Stimulated activated CD4-positive, alpha-beta T cell treated with anti-CD3 and anti-CD28 coated beads, Interleukin-12 subunit alpha, Interleukin-12 subunit beta, amount 100 ng/mL, for 24 hours (primary cell): ENCODE measurements at regions not wholly inside any gene's neighbourhood (a gene's known extent, or its start where the extent isn't known, plus 50 kb on each side); places are given as distances from the start of the nearest gene placed in this dataset.

ENCODE experiments used
- DNase-seq, 2 experiments: peaks; one replicate each; pipeline ENCODE4 v3.0.0-alpha.2; 2020; ENCODE audit warnings: low read depth in 2 of 2

DNA sequence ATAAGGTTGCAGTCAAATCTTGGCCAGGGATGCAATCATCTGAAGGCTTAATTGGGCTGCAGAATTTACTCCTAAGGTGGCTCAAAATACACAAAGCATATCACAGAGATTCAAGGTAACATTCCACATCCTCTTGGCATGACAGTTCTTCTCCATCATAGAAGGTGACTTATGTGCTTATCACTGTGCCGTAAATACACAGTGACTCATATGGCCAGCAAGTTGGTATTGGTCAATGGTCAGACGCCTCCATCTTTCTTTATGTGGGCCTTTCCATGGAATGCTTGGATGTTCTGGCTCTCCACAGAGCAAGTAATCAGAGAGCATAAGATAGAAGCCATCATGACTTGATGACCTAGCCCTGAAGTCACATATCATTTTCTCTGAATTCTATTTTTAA lies 168.8 kb upstream of the ST8SIA2 start:
- DNase-seq, result no peak

- DNase-seq, result no peak
These were observed 167.6 kb upstream of the ST8SIA2 start for GRCh38 chr15:92226020-92226612.

GRCh38 chr15:92228830-92229229 lies 164.9 kb upstream of the ST8SIA2 start:
- DNase-seq, result no peak

GRCh38 chr15:92231461-92231860 lies 162.2 kb upstream of the ST8SIA2 start:
- no peak for DNase-seq

GRCh38 chr15:92232317-92232716 lies 161.4 kb upstream of the ST8SIA2 start:
- no peak for DNase-seq

DNA sequence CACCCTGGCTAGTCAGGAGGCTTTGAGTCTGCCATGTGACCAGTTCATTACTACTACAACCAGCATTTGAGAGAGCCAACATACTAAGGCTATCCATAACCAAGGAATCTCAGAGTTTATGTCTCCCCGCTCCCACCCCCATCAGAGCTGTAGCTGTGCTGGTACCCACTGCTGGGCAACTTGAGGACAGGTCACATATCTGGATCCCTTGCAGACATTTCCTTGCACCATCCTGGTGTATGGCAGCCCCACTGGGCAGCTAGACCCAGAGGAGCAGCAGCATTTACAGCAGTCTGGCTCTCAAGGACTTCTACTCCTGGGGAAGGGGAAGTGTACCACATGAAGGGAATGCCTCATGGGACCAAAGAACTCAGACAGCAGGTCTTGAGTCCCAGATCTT lies 160.8 kb upstream of the ST8SIA2 start:
- DNase-seq, result no peak

DNA sequence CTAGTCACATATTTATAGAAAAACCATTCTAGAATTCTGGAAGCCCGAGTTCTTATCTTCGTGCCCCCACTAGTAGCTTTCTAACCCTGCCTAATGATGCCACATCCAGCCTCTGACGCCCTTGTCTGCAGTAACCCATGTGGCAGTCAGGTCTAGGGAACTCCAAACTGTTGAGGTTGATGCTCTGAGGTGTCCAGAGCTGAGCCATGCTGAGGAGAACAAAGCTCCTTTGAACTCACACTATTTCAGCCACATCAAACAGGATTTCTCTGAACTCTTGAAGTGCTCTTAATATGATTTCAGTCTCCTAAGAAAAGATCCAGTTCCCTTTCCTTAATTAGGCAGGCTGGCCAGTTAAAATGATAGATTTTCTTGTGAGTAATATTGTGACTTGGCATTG lies 150.5 kb upstream of the ST8SIA2 start:
- no peak for DNase-seq

DNA sequence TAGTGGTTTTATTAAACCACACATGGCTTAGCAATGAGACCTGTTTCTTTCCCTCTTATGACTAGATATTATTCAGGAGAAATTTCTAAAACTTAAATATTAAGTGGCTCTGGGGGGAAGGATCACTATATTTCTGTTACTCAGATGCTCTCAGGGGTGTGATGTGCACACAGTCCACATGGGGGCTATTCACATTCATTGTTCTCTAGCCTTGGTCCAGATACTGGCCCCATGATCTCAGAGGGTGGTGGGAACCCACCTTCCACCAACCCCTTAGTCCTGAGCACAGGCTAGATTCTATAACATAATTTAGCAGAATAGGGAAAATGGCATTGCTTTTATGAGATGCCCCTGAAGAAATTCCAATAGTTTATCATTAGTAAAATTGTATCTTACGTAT lies 149.0 kb upstream of the ST8SIA2 start:
- no peak for DNase-seq

GRCh38 chr15:92247649-92248242 lies 145.9 kb upstream of the ST8SIA2 start:
- DNase-seq, result no peak

DNA sequence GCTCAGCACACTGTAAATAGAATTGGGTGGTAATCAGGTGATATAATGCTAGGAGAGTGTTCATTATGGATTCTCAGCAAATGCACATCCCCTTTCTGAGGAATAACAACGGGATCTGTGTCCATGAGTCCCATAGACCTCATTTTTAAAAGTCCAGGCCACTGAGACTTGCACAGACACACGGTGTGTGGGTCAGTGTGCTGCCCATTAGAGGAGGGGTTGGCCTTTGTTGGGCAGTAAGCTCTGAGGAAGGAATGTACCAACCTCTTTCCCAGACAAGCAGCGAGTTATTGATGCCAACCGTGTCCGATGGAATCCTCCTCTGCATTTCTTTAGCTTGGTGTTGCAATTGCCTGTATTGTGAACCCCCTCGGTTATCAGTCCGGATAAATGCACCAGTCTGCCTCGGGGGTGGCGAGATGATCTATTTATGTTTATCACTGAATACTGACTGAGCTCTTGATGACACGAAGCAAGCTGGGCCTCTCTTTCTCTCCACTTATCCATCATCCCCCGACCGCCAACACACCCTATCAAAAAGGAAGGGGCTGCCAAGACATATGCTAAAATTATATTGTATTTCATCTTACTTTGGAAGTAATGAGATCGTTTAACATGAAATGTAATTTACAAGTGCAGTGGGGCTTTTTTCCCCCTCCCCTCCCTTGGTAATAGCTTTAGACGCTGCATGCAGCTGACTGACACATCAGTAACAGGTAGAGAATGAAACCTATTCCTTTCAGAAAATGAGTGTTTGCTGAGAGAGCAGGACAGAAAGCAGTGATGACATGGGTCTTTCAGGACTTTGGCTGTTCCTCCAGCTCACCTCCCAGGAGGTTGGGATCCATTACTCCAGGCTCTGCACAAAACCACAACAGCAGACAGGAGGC lies 126.6 kb upstream of the ST8SIA2 start:
- no peak for DNase-seq

DNA sequence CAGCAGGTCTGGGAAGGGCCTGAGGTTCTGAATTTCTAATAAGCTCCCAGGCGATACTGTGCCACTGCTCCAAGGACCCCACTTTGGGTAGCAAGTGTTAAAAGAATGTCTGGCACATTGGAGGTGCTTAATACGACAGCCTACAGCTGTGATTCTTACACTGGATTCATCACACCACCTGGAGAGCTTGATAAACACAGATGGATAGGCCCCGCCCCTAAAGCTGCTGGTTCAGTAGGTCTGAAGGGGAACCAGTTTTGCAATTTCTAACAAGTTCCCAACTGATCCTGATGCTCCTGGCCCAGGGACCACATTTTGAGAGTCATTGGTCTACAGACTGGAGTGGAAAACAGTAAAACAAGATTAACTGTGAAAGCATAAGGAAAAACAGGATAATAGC lies 124.8 kb upstream of the ST8SIA2 start:
- no peak for DNase-seq

GRCh38 chr15:92271179-92271578 lies 122.5 kb upstream of the ST8SIA2 start:
- no peak for DNase-seq

DNA sequence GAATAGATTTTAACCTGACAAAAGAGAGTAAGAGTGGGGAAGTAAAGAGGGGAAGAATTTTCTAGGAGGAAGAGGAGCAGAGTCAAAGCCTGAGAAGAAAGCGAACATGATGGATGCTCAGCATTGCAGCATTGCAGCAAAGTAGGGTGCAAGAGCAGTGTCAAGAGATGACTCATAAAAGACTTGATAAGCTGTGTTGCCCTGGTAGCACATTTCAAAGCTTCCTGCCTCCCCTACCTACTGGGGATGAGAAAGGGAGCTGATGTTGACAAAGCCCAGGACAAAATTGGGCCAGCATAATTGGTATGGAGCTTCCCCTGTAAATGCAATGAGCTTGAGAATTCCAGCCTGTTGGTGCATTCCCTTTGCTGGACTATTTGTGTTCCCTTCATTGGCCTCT lies 121.6 kb upstream of the ST8SIA2 start:
- DNase-seq, result no peak

- no peak for DNase-seq
These were observed 120.4 kb upstream of the ST8SIA2 start for GRCh38 chr15:92273286-92273685.

- no peak for DNase-seq
These were observed 120.0 kb upstream of the ST8SIA2 start for GRCh38 chr15:92273723-92274122.

- DNase-seq, result peak in 1 of 2 experiments; percentile 9
These were observed 115.9 kb upstream of the ST8SIA2 start for GRCh38 chr15:92277776-92278175.

- no peak for DNase-seq
These were observed 109.9 kb upstream of the ST8SIA2 start for GRCh38 chr15:92283813-92284212.

DNA sequence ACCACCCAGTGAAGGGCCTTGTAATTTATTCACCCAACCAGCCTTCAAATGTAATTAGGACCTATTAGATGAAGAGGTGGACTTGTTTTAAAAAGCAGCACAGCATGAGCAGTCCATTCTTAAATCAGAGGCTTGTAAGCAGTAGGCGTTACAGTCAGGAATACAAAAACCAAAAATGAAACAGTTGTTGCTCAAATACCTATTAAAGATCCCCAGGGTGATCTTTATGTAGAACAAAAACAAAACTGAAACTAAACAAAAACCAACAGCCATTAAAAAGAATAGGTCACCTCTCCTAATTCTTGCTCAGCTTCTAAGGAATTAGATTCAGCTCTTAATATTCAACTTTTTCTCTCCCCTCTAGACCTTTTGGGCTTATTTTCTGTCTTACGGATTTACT lies 104.9 kb upstream of the ST8SIA2 start:
- DNase-seq, result no peak

GRCh38 chr15:92289733-92290132 lies 103.9 kb upstream of the ST8SIA2 start:
- DNase-seq, result no peak

GRCh38 chr15:92290359-92290992 lies 103.2 kb upstream of the ST8SIA2 start:
- no peak for DNase-seq

GRCh38 chr15:92291900-92292299 lies 101.8 kb upstream of the ST8SIA2 start:
- DNase-seq, result no peak

- DNase-seq, result no peak
These were observed 98.9 kb upstream of the ST8SIA2 start for GRCh38 chr15:92294759-92295158.
